Nephron (organoid): ENCODE measurements at regions not wholly inside any gene's neighbourhood (a gene's known extent, or its start where the extent isn't known, plus 50 kb on each side); places are given as distances from the start of the nearest gene placed in this dataset.

Experiments
- H3K27ac Mint-ChIP-seq, 3 experiments: 2 replicates each; pipeline ENCODE4 v1.8.0; 2020; ENCODE audit warnings: mixed read lengths in 3 of 3, mild to moderate bottlenecking in 2 of 3, moderate library complexity in 1 of 3
- H3K27me3 Mint-ChIP-seq: 2 replicates; pipeline ENCODE4 v1.8.0; 2021; ENCODE audit warnings: low read depth, mild to moderate bottlenecking, moderate library complexity, mixed read lengths
- H3K36me3 Mint-ChIP-seq: 2 replicates; pipeline ENCODE4 v1.8.0; 2020; ENCODE audit warnings: low read depth, mixed read lengths
- H3K4me1 Mint-ChIP-seq: 2 replicates; pipeline ENCODE4 v1.8.0; 2020; ENCODE audit warnings: mixed read lengths
- H3K4me3 Mint-ChIP-seq, 3 experiments: 2 replicates each; pipeline ENCODE4 v1.8.0; 2020; ENCODE audit warnings: mild to moderate bottlenecking in 3 of 3, mixed read lengths in 3 of 3, moderate library complexity in 2 of 3
- H3K9me3 Mint-ChIP-seq: 2 replicates; pipeline ENCODE4 v1.8.0; 2020; ENCODE audit warnings: mixed read lengths
- CTCF ChIP-seq, 3 experiments: fragments of 200-600 bp; sonication (generic); IDR thresholded peaks; one replicate each; pipeline ENCODE4 v1.5.0; 2021; ENCODE audit warnings: antibody characterized with exemption in 3 of 3; ENCODE audit not compliant: unreplicated experiment in 3 of 3

GRCh38 chr10:123381224-123381623 lies 227.0 kb downstream of the BUB3 start:
- Mint-ChIP-seq H3K27me3 (peaks cover 18% of the 10 kb centered on the region), H3K4me3 (no peak overlapping the region), H3K36me3 (no peaks in the 10 kb centered on the region), H3K4me1 (no peaks in the 10 kb centered on the region), H3K9me3 (peaks cover 2% of the 10 kb centered on the region), H3K27ac (no peak overlapping the region)
- TF ChIP-seq CTCF (IDR thresholded peaks at IDR 0.05; ENCODE audit: unreplicated experiment in 3 of 3), result no peak

- peaks cover 10% of the 10 kb centered on the region for H3K9me3 Mint-ChIP-seq
- no peak for TF ChIP-seq CTCF (IDR thresholded peaks at IDR 0.05; ENCODE audit: unreplicated experiment in 3 of 3)
- H3K27ac Mint-ChIP-seq, result no peak overlapping the region
- H3K4me3 Mint-ChIP-seq, result no peak overlapping the region
- H3K27me3 Mint-ChIP-seq, result peaks cover 18% of the 10 kb centered on the region
- no peaks in the 10 kb centered on the region for H3K36me3 Mint-ChIP-seq
- no peaks in the 10 kb centered on the region for H3K4me1 Mint-ChIP-seq
These were observed 228.3 kb downstream of the BUB3 start for GRCh38 chr10:123382491-123382890.

GRCh38 chr10:123385508-123386080 lies 231.4 kb downstream of the BUB3 start:
- no peak for TF ChIP-seq CTCF (IDR thresholded peaks at IDR 0.05; ENCODE audit: unreplicated experiment in 3 of 3)
- Mint-ChIP-seq H3K4me3 (no peak overlapping the region), H3K9me3 (peaks cover 23% of the 10 kb centered on the region), H3K36me3 (no peaks in the 10 kb centered on the region), H3K4me1 (no peaks in the 10 kb centered on the region), H3K27ac (no peak overlapping the region), H3K27me3 (peaks cover 5% of the 10 kb centered on the region)

- H3K27me3 Mint-ChIP-seq, result peaks cover 4% of the 10 kb centered on the region
- no peak for TF ChIP-seq CTCF (IDR thresholded peaks at IDR 0.05; ENCODE audit: unreplicated experiment in 3 of 3)
- no peaks in the 10 kb centered on the region for H3K4me1 Mint-ChIP-seq
- no peak overlapping the region for H3K27ac Mint-ChIP-seq
- no peak overlapping the region for H3K4me3 Mint-ChIP-seq
- no peaks in the 10 kb centered on the region for H3K36me3 Mint-ChIP-seq
- H3K9me3 Mint-ChIP-seq, result peaks cover 23% of the 10 kb centered on the region
These were observed 235.3 kb downstream of the BUB3 start for GRCh38 chr10:123389520-123389919.

- TF ChIP-seq CTCF (IDR thresholded peaks at IDR 0.05; ENCODE audit: unreplicated experiment in 3 of 3), result no peak
- Mint-ChIP-seq H3K4me1 (no peaks in the 10 kb centered on the region), H3K36me3 (no peaks in the 10 kb centered on the region), H3K9me3 (peaks cover 24% of the 10 kb centered on the region), H3K27me3 (peaks cover 4% of the 10 kb centered on the region), H3K27ac (no peak overlapping the region), H3K4me3 (no peak overlapping the region)
These were observed 236.1 kb downstream of the BUB3 start for GRCh38 chr10:123390332-123390731.

GRCh38 chr10:123390874-123391273 lies 236.7 kb downstream of the BUB3 start:
- no peak overlapping the region for H3K4me3 Mint-ChIP-seq

More at GRCh38 chr10:123390874-123391273, 236.7 kb downstream of the BUB3 start:
- Mint-ChIP-seq H3K36me3 (no peaks in the 10 kb centered on the region), H3K27ac (no peak overlapping the region), H3K9me3 (peaks cover 25% of the 10 kb centered on the region), H3K27me3 (peaks cover 4% of the 10 kb centered on the region), H3K4me1 (no peaks in the 10 kb centered on the region)
- TF ChIP-seq CTCF (IDR thresholded peaks at IDR 0.05; ENCODE audit: unreplicated experiment in 3 of 3), result no peak
